HG03432 (cell line): ENCODE measurements at regions not wholly inside any gene's neighbourhood (a gene's known extent, or its start where the extent isn't known, plus 50 kb on each side); places are given as distances from the start of the nearest gene placed in this dataset.

Experiments
- ATAC-seq: cut with Tn5 transposase; IDR thresholded peaks from one replicate; pipeline ENCODE4 v1.9.1; 2021; ENCODE audit warnings: mild to moderate bottlenecking, moderate library complexity; ENCODE audit not compliant: unreplicated experiment

GRCh38 chr12:115762936-115763335, 514.6 kb downstream of the MED13L start:
- ATAC-seq: no peak

DNA sequence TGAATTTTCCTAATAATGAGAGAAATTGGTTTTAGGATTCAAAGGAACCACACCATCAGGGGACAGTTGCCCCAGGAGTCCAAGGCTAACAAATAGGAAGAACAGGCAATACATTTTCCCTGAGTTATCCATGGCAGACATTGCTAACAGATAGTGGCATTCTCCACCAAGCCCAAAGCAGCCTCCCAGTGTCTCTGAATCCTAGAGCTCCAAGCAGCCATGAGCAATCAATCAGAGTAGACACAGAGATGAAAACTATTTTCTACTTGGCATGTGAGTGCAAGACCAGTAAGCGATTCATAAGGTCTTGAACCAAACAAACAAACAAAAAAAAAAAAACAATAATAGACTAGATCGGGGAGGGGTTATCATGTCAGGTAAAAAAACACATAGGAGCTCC, 515.7 kb downstream of the MED13L start:
- no peak for ATAC-seq

GRCh38 chr12:115760231-115760630, 517.3 kb downstream of the MED13L start:
- no peak for ATAC-seq

DNA sequence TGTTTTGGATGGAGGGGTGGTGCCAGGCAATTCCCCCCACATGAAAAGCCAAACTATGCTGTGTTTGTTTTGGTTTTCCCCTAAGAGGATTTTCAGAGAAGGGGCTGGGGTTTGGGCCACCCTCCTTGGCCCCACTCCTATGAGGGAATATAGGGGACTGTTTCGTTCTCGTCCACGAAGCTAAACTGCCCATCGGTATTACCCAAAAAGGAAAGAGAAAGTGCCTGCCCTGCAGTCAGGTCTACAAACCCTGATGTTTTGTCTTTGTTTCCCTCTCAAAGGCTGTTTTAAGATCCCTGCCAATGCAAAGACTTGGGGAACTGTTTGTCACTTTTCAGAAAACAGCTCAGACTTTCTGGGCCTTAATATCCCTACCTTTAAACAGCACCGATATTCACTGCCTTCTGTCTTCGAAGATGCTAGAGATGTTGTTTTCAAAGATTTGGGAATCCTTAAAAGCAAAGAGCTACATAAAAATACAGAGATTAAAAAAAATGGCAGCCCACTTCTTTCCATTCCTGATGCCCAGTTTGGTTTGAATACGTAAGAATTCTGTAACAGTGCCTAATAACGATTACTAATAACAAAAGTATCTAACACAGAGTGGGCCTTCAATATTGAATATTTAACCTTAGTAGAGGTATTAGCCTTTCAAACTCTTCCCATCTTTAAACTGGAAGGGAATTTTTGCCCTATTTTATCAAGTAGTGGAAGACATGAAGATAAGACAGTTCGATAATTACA, 518.4 kb downstream of the MED13L start:
- ATAC-seq: no peak

DNA sequence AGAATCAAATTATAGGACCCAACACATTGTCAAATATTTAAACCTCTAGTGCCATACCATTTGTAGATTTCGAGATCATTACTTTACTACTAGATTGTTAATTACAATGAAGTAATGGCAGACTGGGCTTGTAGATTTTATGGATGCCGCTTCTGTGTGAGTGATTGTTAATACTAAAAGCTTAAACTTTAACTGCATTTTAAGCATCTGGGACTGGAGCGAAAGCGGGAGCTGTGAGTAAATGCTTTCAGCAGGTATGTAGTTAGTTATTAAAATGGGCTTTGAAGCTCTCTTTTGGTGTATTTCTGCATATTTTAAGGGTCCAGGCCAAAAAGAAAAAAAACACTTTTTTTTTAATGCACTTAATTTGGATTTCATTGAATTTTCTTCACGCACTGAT, 519.3 kb downstream of the MED13L start:
- ATAC-seq: no peak

DNA sequence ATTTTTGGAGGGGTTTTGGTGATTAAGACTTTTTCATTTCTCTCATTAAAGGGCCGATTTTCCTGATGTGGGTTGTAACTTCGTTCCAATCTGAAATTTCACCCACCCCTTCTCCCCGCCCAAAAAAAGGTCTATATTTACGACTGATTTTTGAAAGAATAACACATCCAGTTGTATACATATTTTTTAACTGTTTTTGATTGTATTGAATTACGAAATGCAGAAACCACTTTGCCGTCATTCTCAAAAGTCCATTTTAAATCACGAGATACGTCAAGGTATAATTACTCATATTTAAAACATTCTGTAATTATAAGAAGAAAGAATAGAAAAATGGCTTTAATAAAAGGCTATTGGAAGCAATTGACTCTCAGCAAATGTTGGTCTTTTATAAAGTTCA, 520.7 kb downstream of the MED13L start:
- ATAC-seq: no peak

DNA sequence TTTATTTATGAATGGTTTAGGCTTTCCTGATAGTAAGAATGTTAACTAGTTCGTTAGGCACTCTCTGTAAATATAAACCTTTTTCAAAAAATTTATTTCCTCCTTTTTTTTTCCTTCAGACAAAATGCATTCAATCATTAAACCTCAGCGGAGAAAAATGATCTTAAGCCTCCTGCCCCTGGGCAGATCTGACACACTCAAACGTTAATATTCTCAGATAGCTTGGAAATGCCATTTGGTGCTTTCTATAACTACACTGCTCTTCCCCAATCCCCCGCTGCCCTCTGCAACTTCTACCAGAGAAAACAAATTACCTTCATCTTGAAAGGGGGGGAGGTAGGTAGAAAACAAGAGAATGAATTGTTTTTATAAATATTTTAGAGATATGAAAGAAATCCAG, 521.2 kb downstream of the MED13L start:
- ATAC-seq: no peak

DNA sequence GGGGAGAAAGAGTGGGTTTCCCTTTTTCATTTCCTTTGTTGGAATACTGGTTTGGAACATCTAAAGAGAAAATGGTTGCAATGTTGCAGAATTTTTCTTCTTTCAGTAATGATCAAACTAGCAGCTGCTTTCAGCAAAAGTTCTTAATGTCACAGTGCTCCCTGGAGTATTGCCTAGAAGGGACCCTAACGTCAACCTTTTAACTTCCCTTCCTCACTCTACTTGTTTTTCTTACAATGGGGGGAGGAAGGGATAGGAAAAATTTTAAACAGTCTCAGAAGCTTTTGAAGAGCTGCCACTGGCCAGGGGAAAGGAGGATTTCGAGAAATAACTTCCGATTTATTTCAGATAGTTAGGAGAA, 521.8 kb downstream of the MED13L start:
- no peak for ATAC-seq

DNA sequence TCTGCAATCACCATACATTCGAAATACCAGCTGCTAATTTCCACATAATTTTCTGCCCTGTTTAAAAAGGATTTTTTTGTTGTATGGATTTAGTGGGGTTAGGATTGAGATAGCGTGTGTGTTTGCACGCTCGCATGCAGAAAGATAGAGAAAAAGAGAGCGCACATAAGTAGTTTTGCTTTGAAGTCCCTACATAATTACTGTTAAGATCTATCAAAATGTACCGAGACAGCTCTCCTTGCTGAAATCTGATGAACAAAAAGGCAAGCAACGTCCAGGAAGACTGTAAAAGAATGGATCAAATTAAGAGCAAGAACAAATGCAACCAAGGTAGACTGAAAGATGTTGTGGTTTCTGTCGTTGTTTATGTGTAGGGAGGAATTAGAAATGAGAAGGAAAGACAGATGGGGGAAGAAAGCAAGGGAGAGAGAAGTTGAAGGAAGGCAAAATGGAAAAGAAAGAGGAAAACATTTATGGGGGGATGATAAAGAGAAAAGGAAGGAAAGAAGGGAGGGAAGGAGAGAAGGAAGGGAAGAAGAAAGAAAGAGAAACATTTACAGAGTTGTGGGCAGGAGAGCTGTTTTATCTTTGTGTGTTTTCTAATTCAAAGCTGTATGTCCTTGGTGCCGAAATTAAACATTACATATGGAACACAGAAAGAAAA, 522.3 kb downstream of the MED13L start:
- no peak for ATAC-seq

DNA sequence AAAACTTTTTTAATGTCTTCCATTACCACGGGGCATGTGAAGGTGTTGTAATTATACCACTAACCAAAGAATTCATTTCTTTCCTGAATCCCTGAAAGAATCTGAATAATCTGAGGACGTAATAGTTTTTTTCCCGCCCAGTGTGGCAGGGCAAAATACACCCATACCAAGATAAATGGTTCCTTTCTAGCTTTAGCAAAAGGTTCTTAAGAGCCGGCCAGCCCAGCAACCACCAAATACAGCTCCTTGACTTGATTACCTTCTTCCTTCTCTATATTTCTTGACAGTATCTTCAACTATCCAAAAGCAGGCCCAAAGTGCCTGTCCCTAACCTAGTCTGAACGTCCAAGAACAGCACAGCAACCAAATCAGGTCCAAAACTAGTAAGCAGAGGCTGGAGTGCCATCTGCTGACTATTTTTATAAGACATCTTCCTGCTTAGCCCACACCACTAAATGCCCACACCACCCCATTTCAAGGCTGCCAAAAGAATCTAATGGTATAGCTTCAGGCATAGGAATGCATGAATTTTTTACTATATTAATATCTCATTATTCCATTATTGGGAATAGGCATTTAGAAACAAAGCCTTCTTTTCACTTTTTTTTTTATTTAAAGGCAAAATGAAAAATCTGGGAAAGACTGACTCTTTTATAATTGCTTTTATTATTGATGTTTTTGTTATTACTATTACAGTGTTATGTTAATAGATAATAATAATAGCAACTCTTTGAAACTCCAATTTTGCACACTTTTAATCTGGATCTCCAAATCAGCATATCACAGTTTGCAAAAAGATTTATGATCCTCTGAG, 524.4 kb downstream of the MED13L start:
- no peak for ATAC-seq

- ATAC-seq: no peak
Observed at GRCh38 chr12:115752156-115752555, 525.3 kb downstream of the MED13L start.

- ATAC-seq: no peak
Observed at GRCh38 chr12:115750340-115750739, 527.2 kb downstream of the MED13L start.

- ATAC-seq: no peak
Observed at GRCh38 chr12:115749071-115749841, 528.2 kb downstream of the MED13L start.

GRCh38 chr12:115740586-115741155, 536.8 kb downstream of the MED13L start:
- no peak for ATAC-seq

- ATAC-seq: no peak
Observed at GRCh38 chr12:115737895-115738294, 539.6 kb downstream of the MED13L start.

DNA sequence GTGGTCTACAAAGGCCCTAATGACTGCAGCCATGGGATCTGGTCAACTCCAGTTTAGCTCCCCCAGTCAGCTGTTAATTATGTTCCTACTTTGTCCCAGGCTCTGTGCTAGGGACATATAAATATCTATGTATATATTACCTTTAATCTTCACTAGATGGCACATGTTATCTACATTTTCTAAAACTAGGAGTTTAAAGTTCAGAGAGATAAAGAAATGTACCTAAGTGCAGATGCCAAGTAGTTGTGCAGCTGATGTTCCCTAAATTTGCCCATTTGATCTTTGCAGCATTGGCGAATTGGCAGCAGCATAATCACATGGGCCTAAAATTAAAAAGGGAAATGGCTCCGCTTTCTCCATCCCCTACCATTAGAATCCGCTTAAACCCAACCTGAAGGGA, 541.1 kb downstream of the MED13L start:
- ATAC-seq: no peak

DNA sequence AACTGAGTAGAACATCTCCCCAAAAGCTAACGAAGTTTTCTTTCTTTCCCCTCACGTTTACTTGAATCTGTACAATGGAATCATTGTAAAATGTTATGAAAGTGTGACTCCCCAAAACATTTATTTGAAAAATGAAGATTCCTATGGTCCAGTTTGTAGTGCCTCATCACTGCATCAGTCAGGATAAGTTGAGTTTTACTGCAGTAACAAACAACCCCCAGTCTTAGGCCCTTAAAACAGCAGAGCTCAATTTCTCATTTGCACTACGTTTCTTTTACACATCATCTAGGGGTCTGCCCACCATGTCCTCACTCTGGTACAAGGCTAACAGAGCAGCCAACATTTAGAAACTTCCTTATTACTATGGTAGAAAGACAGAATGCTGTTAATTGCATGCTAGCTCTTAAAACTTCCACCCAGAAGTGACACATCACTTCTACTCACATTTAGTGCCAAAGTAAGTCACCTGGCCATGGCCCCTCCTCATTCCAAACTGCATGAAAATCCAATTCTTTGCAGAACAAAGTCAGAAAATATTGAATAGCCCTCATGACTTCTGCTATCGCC, 546.4 kb downstream of the MED13L start:
- no peak for ATAC-seq

- no peak for ATAC-seq
Observed at GRCh38 chr12:115726691-115727090, 550.8 kb downstream of the MED13L start.

- no peak for ATAC-seq
Observed at GRCh38 chr12:115722181-115722580, 555.3 kb downstream of the MED13L start.

GRCh38 chr12:115716551-115716950, 560.9 kb downstream of the MED13L start:
- ATAC-seq: no peak
